ENCODE measurements at regions not wholly inside any gene's neighbourhood (a gene's known extent, or its start where the extent isn't known, plus 50 kb on each side); places are given as distances from the start of the nearest gene placed in this dataset.

DNA sequence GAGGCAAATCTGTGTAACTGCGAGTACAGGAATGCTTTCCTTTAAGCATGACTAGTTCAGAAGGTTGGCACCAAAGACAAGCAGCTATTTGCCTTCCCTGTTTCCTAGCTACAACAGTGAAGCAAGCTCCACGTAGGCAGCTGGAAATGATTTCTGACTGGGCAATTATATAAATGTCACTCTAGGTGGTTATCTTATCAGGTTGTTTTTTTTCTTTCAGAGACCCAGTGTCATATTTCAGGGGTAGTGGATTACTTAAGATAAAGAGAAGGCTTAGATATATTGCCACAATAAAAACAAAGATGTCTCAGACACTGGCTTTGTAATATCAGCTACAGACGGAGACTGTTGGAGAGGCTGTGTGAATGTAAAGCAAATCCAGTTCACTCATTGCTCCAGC lies 748.9 kb upstream of the NXPH2 start:
- H3K9me3 ChIP-seq (ENCODE audit: control insufficient read depth, low read depth, low read length): no peaks in the 10 kb centered on the region
- no peaks in the 10 kb centered on the region for H3K9me3 Mint-ChIP-seq
- no peak overlapping the region for H3K56ac ChIP-seq (ENCODE audit: insufficient read length, low read depth, low read length)
- H3K18ac ChIP-seq (ENCODE audit: insufficient read length, low read depth, low read length): no peak overlapping the region
- no peak overlapping the region for H3T11ph ChIP-seq (ENCODE audit: low read length)
- WGBS (ENCODE audit: extremely low coverage, insufficient read length, low lambda C conversion rate): no CpG with 5 or more reads among the region's 3 CpGs
- no peaks in the 10 kb centered on the region for H4K20me1 ChIP-seq (ENCODE audit: control insufficient read depth, insufficient read depth, insufficient read length)
- no peak overlapping the region for H2AK5ac ChIP-seq (ENCODE audit: insufficient read length, low read length)
- H3K14ac ChIP-seq (ENCODE audit: insufficient read depth, low read length): no peak overlapping the region
- TF ChIP-seq, protein P1, sequence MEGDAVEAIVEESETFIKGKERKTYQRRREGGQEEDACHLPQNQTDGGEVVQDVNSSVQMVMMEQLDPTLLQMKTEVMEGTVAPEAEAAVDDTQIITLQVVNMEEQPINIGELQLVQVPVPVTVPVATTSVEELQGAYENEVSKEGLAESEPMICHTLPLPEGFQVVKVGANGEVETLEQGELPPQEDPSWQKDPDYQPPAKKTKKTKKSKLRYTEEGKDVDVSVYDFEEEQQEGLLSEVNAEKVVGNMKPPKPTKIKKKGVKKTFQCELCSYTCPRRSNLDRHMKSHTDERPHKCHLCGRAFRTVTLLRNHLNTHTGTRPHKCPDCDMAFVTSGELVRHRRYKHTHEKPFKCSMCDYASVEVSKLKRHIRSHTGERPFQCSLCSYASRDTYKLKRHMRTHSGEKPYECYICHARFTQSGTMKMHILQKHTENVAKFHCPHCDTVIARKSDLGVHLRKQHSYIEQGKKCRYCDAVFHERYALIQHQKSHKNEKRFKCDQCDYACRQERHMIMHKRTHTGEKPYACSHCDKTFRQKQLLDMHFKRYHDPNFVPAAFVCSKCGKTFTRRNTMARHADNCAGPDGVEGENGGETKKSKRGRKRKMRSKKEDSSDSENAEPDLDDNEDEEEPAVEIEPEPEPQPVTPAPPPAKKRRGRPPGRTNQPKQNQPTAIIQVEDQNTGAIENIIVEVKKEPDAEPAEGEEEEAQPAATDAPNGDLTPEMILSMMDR (conservative IDR thresholded peaks at IDR 0.05): no peak
- peaks cover 0 to 9% of the 10 kb centered on the region in 2 experiments; a peak in 3 of 4 replicates for H3K4me1 Mint-ChIP-seq
- H2BK12ac ChIP-seq (ENCODE audit: insufficient read length, low read depth, low read length): no peak overlapping the region
- H3K23ac ChIP-seq (ENCODE audit: insufficient read length, low read depth, low read length): no peak overlapping the region
- H4K91ac ChIP-seq (ENCODE audit: insufficient read length, low read depth, low read length): no peak overlapping the region
- H3K79me1 ChIP-seq (ENCODE audit: insufficient read depth, low read depth, low read length, poor library complexity, severe bottlenecking): no peaks in the 10 kb centered on the region
- no peaks in the 10 kb centered on the region for H3K27me3 ChIP-seq (ENCODE audit: insufficient read depth, low read length)
- no peak overlapping the region for H3K9ac ChIP-seq (ENCODE audit: extremely low read depth, insufficient read length, low read length)
- no peak overlapping the region for H3K4me2 ChIP-seq (ENCODE audit: insufficient read depth, insufficient read length, low read length)
- H3K4me1 ChIP-seq (ENCODE audit: insufficient read depth, low read length): no peaks in the 10 kb centered on the region
- H3K79me2 ChIP-seq (ENCODE audit: insufficient read depth, low read length): no peaks in the 10 kb centered on the region
- H3K27ac Mint-ChIP-seq: no peak overlapping the region
- no peak overlapping the region for H3K4me3 Mint-ChIP-seq
- H2BK20ac ChIP-seq (ENCODE audit: low read depth, low read length, poor library complexity, severe bottlenecking): no peak overlapping the region
- no peaks in the 10 kb centered on the region for H3K36me3 Mint-ChIP-seq (ENCODE audit: insufficient read depth in 1 of 3, low read depth in 3 of 3)
- H4K8ac ChIP-seq (replicated peaks; ENCODE audit: insufficient read length, low read depth, low read length): no peak overlapping the region
- H4K5ac ChIP-seq (ENCODE audit: insufficient read length, low read depth, low read length): no peak overlapping the region
- H2BK15ac ChIP-seq (ENCODE audit: low read depth, low read length): no peak overlapping the region
- H3K23me2 ChIP-seq (ENCODE audit: insufficient read length, low read depth, low read length, poor library complexity, severe bottlenecking): no peaks in the 10 kb centered on the region
- H2BK120ac ChIP-seq (ENCODE audit: low read depth, low read length, poor library complexity, severe bottlenecking): no peak overlapping the region
- H2AFZ ChIP-seq (ENCODE audit: low read length): no peak overlapping the region
- H3K27ac ChIP-seq (ENCODE audit: insufficient read length, low read depth, low read length): no peak overlapping the region
- H3K4ac ChIP-seq (ENCODE audit: low read depth, low read length): no peak overlapping the region
- no peaks in the 10 kb centered on the region for H3K27me3 Mint-ChIP-seq (ENCODE audit: low read depth)
- DNase-seq: no peak
- no peak overlapping the region for H2BK5ac ChIP-seq (ENCODE audit: insufficient read length, low read length)
